Naive thymus-derived CD4-positive, alpha-beta T cell (primary cell): ENCODE measurements at regions not wholly inside any gene's neighbourhood (a gene's known extent, or its start where the extent isn't known, plus 50 kb on each side); places are given as distances from the start of the nearest gene placed in this dataset.
"Not testable (repeated sequence)": the region's sequence is repeated elsewhere in the genome, so short reads cannot be mapped to it uniquely, and the experiment has no call there.

Experiments used
- ATAC-seq: fragments of 150-1000 bp; cut with Tn5 transposase; 2 replicates; pipeline ENCODE4 v1.10.0; 2021; ENCODE audit warnings: mild to moderate bottlenecking, moderate library complexity
- CTCF ChIA-PET: fragments of 350-600 bp; sonication (Branson Sonifier 250); formaldehyde crosslinking; loops from one replicate; lab custom pipeline; 2021; ENCODE audit warnings: antibody characterized with exemption; lab: Charles Lee
- POLR2A ChIA-PET: fragments of 350-600 bp; sonication (Branson Sonifier 250); formaldehyde crosslinking; loops from one replicate; lab custom pipeline; 2021; ENCODE audit warnings: antibody characterized with exemption, inconsistent platforms; lab: Charles Lee
- DNase-seq, 9 donors: peaks; one replicate each; pipeline versions ENCODE4 v3.0.0 to v3.0.0-alpha.2; 2020 to 2022; ENCODE audit warnings: mixed read lengths in 1 of 9
- H3K27ac ChIP-seq: one replicate; pipeline ENCODE4 v1.7.0; 2013; ENCODE audit warnings: mild to moderate bottlenecking, low read depth, low read length, moderate library complexity
- H3K27me3 ChIP-seq, 2 donors: one replicate each; pipeline ENCODE4 v1.7.0; 2013; ENCODE audit warnings: low read length in 2 of 2, mild to moderate bottlenecking in 2 of 2, moderate library complexity in 2 of 2; ENCODE audit not compliant: control insufficient read depth in 2 of 2, insufficient read depth in 2 of 2
- H3K36me3 ChIP-seq, 3 experiments: 1 replicate in 2 of 3; 2 replicates in 1 of 3; pipeline ENCODE4 v1.7.0; 2013; ENCODE audit warnings: low read length in 3 of 3, mild to moderate bottlenecking in 3 of 3, moderate library complexity in 1 of 3; ENCODE audit not compliant: insufficient read depth in 3 of 3, control insufficient read depth in 2 of 3
- H3K4me1 ChIP-seq, 2 donors: one replicate each; pipeline ENCODE4 v1.7.0; 2013; ENCODE audit warnings: low read length in 2 of 2, mild to moderate bottlenecking in 2 of 2, moderate library complexity in 1 of 2; ENCODE audit not compliant: control insufficient read depth in 2 of 2, insufficient read depth in 2 of 2
- H3K4me3 ChIP-seq: 2 replicates; pipeline ENCODE4 v1.7.0; 2013; ENCODE audit warnings: mild to moderate bottlenecking, low read length
- H3K9me3 ChIP-seq, 3 experiments: 1 replicate in 2 of 3; 2 replicates in 1 of 3; pipeline ENCODE4 v1.7.0; 2013; ENCODE audit warnings: low read length in 3 of 3; ENCODE audit not compliant: control insufficient read depth in 2 of 3
- H3K27ac Mint-ChIP-seq, 9 donors: one replicate each; pipeline ENCODE4 v1.8.0; 2020 to 2022; ENCODE audit warnings: mixed read lengths in 9 of 9, mild to moderate bottlenecking in 8 of 9, moderate library complexity in 5 of 9, inconsistent platforms in 2 of 9
- H3K27me3 Mint-ChIP-seq, 5 donors: one replicate each; pipeline ENCODE4 v1.8.0; 2021 to 2022; ENCODE audit warnings: mixed read lengths in 5 of 5, mild to moderate bottlenecking in 1 of 5
- H3K36me3 Mint-ChIP-seq, 5 donors: one replicate each; pipeline ENCODE4 v1.8.0; 2020 to 2022; ENCODE audit warnings: mixed read lengths in 5 of 5, mild to moderate bottlenecking in 3 of 5, inconsistent platforms in 1 of 5
- H3K4me1 Mint-ChIP-seq, 7 donors: one replicate each; pipeline ENCODE4 v1.8.0; 2020 to 2022; ENCODE audit warnings: mixed read lengths in 7 of 7, mild to moderate bottlenecking in 3 of 7, inconsistent platforms in 1 of 7
- H3K4me3 Mint-ChIP-seq, 10 donors: one replicate each; pipeline ENCODE4 v1.8.0; 2020 to 2022; ENCODE audit warnings: mild to moderate bottlenecking in 10 of 10, mixed read lengths in 10 of 10, moderate library complexity in 6 of 10, inconsistent platforms in 2 of 10
- H3K9me3 Mint-ChIP-seq, 11 donors: one replicate each; pipeline ENCODE4 v1.8.0; 2020 to 2022; ENCODE audit warnings: mixed read lengths in 11 of 11, mild to moderate bottlenecking in 4 of 11, inconsistent platforms in 1 of 11, moderate library complexity in 1 of 11
- intact Hi-C, 2 donors: fragments of 100-400 bp; cut with micrococcal nuclease; formaldehyde crosslinking; loops; one replicate each; pipeline ENCODE4 v1.15.1; 2023

- H3K9me3 Mint-ChIP-seq, result peaks cover 4 to 42% (median 14%) of the 10 kb centered on the region in 11 donors
Measured at GRCh38 chr9:126183266-126183665, 143.4 kb upstream of the MVB12B start.

DNA sequence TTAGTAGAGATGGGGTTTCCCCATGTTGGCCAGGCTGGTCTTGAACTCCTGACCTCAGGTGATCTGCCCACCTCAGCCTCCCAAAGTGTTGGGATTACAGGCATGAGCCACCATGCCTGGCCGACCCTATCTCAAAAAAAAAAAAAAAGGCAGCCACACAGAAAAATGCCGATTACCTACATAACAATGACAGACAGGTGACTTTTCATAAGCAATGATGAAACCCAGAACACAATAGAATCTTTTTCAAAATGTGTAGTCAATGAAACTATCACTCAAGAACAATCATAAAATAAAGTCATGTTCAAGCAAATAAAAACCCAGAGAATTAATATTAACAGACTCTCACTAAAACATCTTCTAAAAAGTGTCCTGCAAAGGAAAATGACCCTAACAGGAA lies 135.6 kb upstream of the MVB12B start:
- H3K27me3 ChIP-seq, POLR2A ChIA-PET, ATAC-seq, H3K36me3 Mint-ChIP-seq, H3K4me1 Mint-ChIP-seq, H3K27ac Mint-ChIP-seq, H3K9me3 ChIP-seq, H3K4me1 ChIP-seq, H3K27ac ChIP-seq, intact Hi-C loops, H3K36me3 ChIP-seq, DNase-seq, H3K4me3 Mint-ChIP-seq, CTCF ChIA-PET, H3K4me3 ChIP-seq: not testable (repeated sequence)
- H3K27me3 Mint-ChIP-seq, result peaks cover 5 to 33% (median 22%) of the 10 kb centered on the region in 5 donors
- peaks cover 0 to 23% (median 3%) of the 10 kb centered on the region in 11 donors for H3K9me3 Mint-ChIP-seq

More at GRCh38 chr9:126183266-126183665, 143.4 kb upstream of the MVB12B start:
- no peak overlapping the region for H3K27ac Mint-ChIP-seq
- no peak overlapping the region for H3K4me3 Mint-ChIP-seq
- peaks cover 7% of the 10 kb centered on the region in 2 donors for H3K27me3 ChIP-seq
- ATAC-seq (no peak), DNase-seq (no peak)
- POLR2A ChIA-PET, result no interaction called here
- CTCF ChIA-PET, result no interaction called here
- intact Hi-C loops, result no loop called here
- no peaks in the 10 kb centered on the region for H3K4me1 ChIP-seq
- no peaks in the 10 kb centered on the region for H3K9me3 ChIP-seq
- H3K27ac ChIP-seq, result no peak overlapping the region
- H3K36me3 ChIP-seq, result no peaks in the 10 kb centered on the region
- no peaks in the 10 kb centered on the region for H3K4me1 Mint-ChIP-seq
- H3K27me3 Mint-ChIP-seq, result peaks cover 41 to 68% (median 54%) of the 10 kb centered on the region in 5 donors
- H3K36me3 Mint-ChIP-seq, result peaks cover 0 to 17% (median 5%) of the 10 kb centered on the region in 5 donors
- H3K4me3 ChIP-seq, result no peak overlapping the region

GRCh38 chr9:126198854-126199253 lies 127.8 kb upstream of the MVB12B start:
- Mint-ChIP-seq H3K4me3 (no peak overlapping the region), H3K27me3 (peaks cover 23 to 73% (median 50%) of the 10 kb centered on the region in 5 donors), H3K27ac (no peak overlapping the region), H3K36me3 (no peaks in the 10 kb centered on the region), H3K9me3 (peaks cover 0 to 6% (median 0%) of the 10 kb centered on the region in 11 donors), H3K4me1 (no peaks in the 10 kb centered on the region)
- Histone ChIP-seq H3K27ac (no peak overlapping the region), H3K9me3 (no peaks in the 10 kb centered on the region), H3K4me3 (no peak overlapping the region), H3K27me3 (no peaks in the 10 kb centered on the region), H3K36me3 (no peaks in the 10 kb centered on the region), H3K4me1 (no peaks in the 10 kb centered on the region)
- ATAC-seq (no peak), DNase-seq (no peak)
- POLR2A ChIA-PET, result no interaction called here
- CTCF ChIA-PET, result no interaction called here
- intact Hi-C loops, result no loop called here

DNA sequence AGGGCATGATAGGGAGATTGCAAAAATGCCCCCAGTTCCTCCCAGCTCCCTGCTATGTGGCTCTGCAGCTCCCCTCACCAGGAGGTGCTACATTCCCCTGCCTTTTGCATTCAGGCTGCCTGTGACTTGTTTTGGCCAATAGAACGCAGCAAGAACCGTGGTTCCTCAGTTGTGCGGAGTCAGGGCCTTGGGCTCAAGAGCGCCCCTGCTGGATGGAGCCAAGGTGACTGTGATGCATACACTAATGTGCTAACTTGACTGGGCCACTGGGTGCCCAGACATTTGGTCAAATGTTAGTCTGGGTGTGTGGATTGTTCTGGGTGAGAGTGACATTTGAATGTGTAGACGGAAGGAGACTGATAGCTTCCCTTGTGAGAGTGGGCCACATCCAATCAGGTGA lies 123.3 kb upstream of the MVB12B start:
- DNase-seq, result no peak
- Histone ChIP-seq H3K4me3 (no peak overlapping the region), H3K27ac (no peak overlapping the region), H3K9me3 (no peaks in the 10 kb centered on the region), H3K27me3 (no peaks in the 10 kb centered on the region), H3K36me3 (no peaks in the 10 kb centered on the region), H3K4me1 (no peaks in the 10 kb centered on the region)
- no peaks in the 10 kb centered on the region for H3K36me3 Mint-ChIP-seq
- no peak overlapping the region for H3K4me3 Mint-ChIP-seq
- ChIA-PET POLR2A (no interaction called here), CTCF (no interaction called here)
- intact Hi-C loops, result no loop called here
- H3K4me1 Mint-ChIP-seq, result no peaks in the 10 kb centered on the region
- H3K27ac Mint-ChIP-seq, result no peak overlapping the region
- peaks cover 18 to 48% (median 28%) of the 10 kb centered on the region in 5 donors for H3K27me3 Mint-ChIP-seq
- ATAC-seq, result no peak
- peaks cover 0 to 7% (median 0%) of the 10 kb centered on the region in 11 donors for H3K9me3 Mint-ChIP-seq

- ChIA-PET POLR2A (no interaction called here), CTCF (no interaction called here)
- H3K9me3 Mint-ChIP-seq, result peaks cover 0 to 7% (median 0%) of the 10 kb centered on the region in 11 donors
- peaks cover 14 to 52% (median 35%) of the 10 kb centered on the region in 5 donors for H3K27me3 Mint-ChIP-seq
- no peak overlapping the region for H3K27ac Mint-ChIP-seq
- ATAC-seq, result no peak
- Histone ChIP-seq H3K4me1 (no peaks in the 10 kb centered on the region), H3K36me3 (no peaks in the 10 kb centered on the region), H3K27me3 (no peaks in the 10 kb centered on the region), H3K27ac (no peak overlapping the region), H3K9me3 (no peaks in the 10 kb centered on the region), H3K4me3 (no peak overlapping the region)
- no peak overlapping the region for H3K4me3 Mint-ChIP-seq
- DNase-seq, result no peak
- H3K36me3 Mint-ChIP-seq, result no peaks in the 10 kb centered on the region
- intact Hi-C loops, result no loop called here
- no peaks in the 10 kb centered on the region for H3K4me1 Mint-ChIP-seq
Measured at GRCh38 chr9:126204197-126204596, 122.4 kb upstream of the MVB12B start.

- ChIA-PET CTCF (no interaction called here), POLR2A (no interaction called here)
- H3K4me1 Mint-ChIP-seq, result no peaks in the 10 kb centered on the region
- Histone ChIP-seq H3K9me3 (no peaks in the 10 kb centered on the region), H3K27me3 (no peaks in the 10 kb centered on the region), H3K27ac (no peak overlapping the region), H3K36me3 (no peaks in the 10 kb centered on the region), H3K4me1 (no peaks in the 10 kb centered on the region), H3K4me3 (no peak overlapping the region)
- H3K4me3 Mint-ChIP-seq, result no peak overlapping the region
- no peak for ATAC-seq
- DNase-seq, result no peak
- H3K27me3 Mint-ChIP-seq, result peaks cover 10 to 46% (median 30%) of the 10 kb centered on the region in 5 donors
- no peaks in the 10 kb centered on the region for H3K36me3 Mint-ChIP-seq
- H3K9me3 Mint-ChIP-seq, result peaks cover 0 to 7% (median 0%) of the 10 kb centered on the region in 11 donors
- intact Hi-C loops, result no loop called here
- no peak overlapping the region for H3K27ac Mint-ChIP-seq
Measured at GRCh38 chr9:126204708-126205225, 121.9 kb upstream of the MVB12B start.

GRCh38 chr9:126205265-126205664 lies 121.4 kb upstream of the MVB12B start:
- CTCF ChIA-PET, result no interaction called here
- no peak overlapping the region for H3K27ac Mint-ChIP-seq
- H3K9me3 Mint-ChIP-seq, result peaks cover 0 to 7% (median 0%) of the 10 kb centered on the region in 11 donors
- Histone ChIP-seq H3K36me3 (no peaks in the 10 kb centered on the region), H3K27ac (no peak overlapping the region), H3K9me3 (no peaks in the 10 kb centered on the region), H3K4me3 (no peak overlapping the region), H3K27me3 (no peaks in the 10 kb centered on the region), H3K4me1 (no peaks in the 10 kb centered on the region)
- H3K4me3 Mint-ChIP-seq, result no peak overlapping the region
- H3K27me3 Mint-ChIP-seq, result peaks cover 6 to 41% (median 25%) of the 10 kb centered on the region in 5 donors
- ATAC-seq, result no peak
- no peaks in the 10 kb centered on the region for H3K4me1 Mint-ChIP-seq
- intact Hi-C loops, result no loop called here
- no peak for DNase-seq
- no peaks in the 10 kb centered on the region for H3K36me3 Mint-ChIP-seq
- POLR2A ChIA-PET, result no interaction called here
